NCI-H446 treated with DMSO at 0.1 percent for 48 hours (cell line): ENCODE measurements at regions not wholly inside any gene's neighbourhood (a gene's known extent, or its start where the extent isn't known, plus 50 kb on each side); places are given as distances from the start of the nearest gene placed in this dataset.
"Not testable (repeated sequence)": the region's sequence is repeated elsewhere in the genome, so short reads cannot be mapped to it uniquely, and the experiment has no call there.

Experiments
- DNase-seq: peaks from one replicate; lab custom pipeline; 2025; lab: John Stamatoyannopoulos, UW

- DNase-seq: peak; percentile 85
Observed at GRCh38 chr5:117624201-117624600, 1049.6 kb upstream of the SEMA6A start.

- peak; percentile 94 for DNase-seq
Observed at GRCh38 chr5:117623042-117623805, 1048.6 kb upstream of the SEMA6A start.

GRCh38 chr5:117621921-117622320, 1047.3 kb upstream of the SEMA6A start:
- DNase-seq: peak; percentile 94

- no peak for DNase-seq
Observed at GRCh38 chr5:117615226-117615625, 1040.6 kb upstream of the SEMA6A start.

- DNase-seq: no peak
Observed at GRCh38 chr5:117614408-117614807, 1039.8 kb upstream of the SEMA6A start.

- no peak for DNase-seq
Observed at GRCh38 chr5:117604845-117605244, 1030.2 kb upstream of the SEMA6A start.

GRCh38 chr5:117599811-117600210, 1025.2 kb upstream of the SEMA6A start:
- DNase-seq: not testable (repeated sequence)

GRCh38 chr5:117594166-117594565, 1019.5 kb upstream of the SEMA6A start:
- no peak for DNase-seq

GRCh38 chr5:117590944-117591343, 1016.3 kb upstream of the SEMA6A start:
- DNase-seq: no peak

GRCh38 chr5:117588611-117589010, 1014.0 kb upstream of the SEMA6A start:
- DNase-seq: no peak

- no peak for DNase-seq
Observed at GRCh38 chr5:117587111-117587510, 1012.5 kb upstream of the SEMA6A start.

GRCh38 chr5:117568622-117569021, 994.0 kb upstream of the SEMA6A start:
- no peak for DNase-seq

GRCh38 chr5:117568126-117568525, 993.5 kb upstream of the SEMA6A start:
- no peak for DNase-seq

GRCh38 chr5:117562647-117563046, 988.0 kb upstream of the SEMA6A start:
- DNase-seq: no peak

GRCh38 chr5:117561531-117561930, 986.9 kb upstream of the SEMA6A start:
- DNase-seq: no peak

GRCh38 chr5:117559005-117559844, 984.6 kb upstream of the SEMA6A start:
- no peak for DNase-seq

GRCh38 chr5:117551236-117551635, 976.6 kb upstream of the SEMA6A start:
- DNase-seq: no peak

- DNase-seq: no peak
Observed at GRCh38 chr5:117547192-117547591, 972.6 kb upstream of the SEMA6A start.

- no peak for DNase-seq
Observed at GRCh38 chr5:117539692-117540091, 965.1 kb upstream of the SEMA6A start.

GRCh38 chr5:117533792-117534191, 959.2 kb upstream of the SEMA6A start:
- no peak for DNase-seq

- DNase-seq: not testable (repeated sequence)
Observed at GRCh38 chr5:117533051-117533670, 958.5 kb upstream of the SEMA6A start.

GRCh38 chr5:117519957-117520500, 945.4 kb upstream of the SEMA6A start:
- DNase-seq: no peak
